H1 (cell line): ENCODE measurements at regions not wholly inside any gene's neighbourhood (a gene's known extent, or its start where the extent isn't known, plus 50 kb on each side); places are given as distances from the start of the nearest gene placed in this dataset.

Experiments
- CTCF ChIA-PET: fragments of 300-600 bp; sonication (Branson Sonifier 250); formaldehyde crosslinking; loops from one replicate; lab custom pipeline; 2021; ENCODE audit not compliant: partially characterized antibody; lab: Charles Lee
- POLR2A ChIA-PET: fragments of 300-600 bp; sonication (Branson Sonifier 250); formaldehyde crosslinking; loops from one replicate; lab custom pipeline; 2021; ENCODE audit warnings: inconsistent platforms; ENCODE audit not compliant: partially characterized antibody; lab: Charles Lee
- DNase-seq, 2 experiments: peaks; one replicate each; pipeline versions ENCODE4 v3.0.0 to v3.0.0-alpha.2; 2010 to 2022; ENCODE audit warnings: low spot score in 2 of 2, low read depth in 1 of 2, mixed read lengths in 1 of 2
- FAIRE-seq: peaks from 2 replicates; lab custom pipeline; 2011; peaks lifted over from hg19 to GRCh38; lab: Jason Lieb, UNC
- H2AFZ ChIP-seq: 2 replicates; pipeline ENCODE4 v1.8.1; 2012; ENCODE audit warnings: low read length, inconsistent platforms
- H2AK5ac ChIP-seq: 2 replicates; pipeline ENCODE4 v1.6.1; 2013; ENCODE audit warnings: low read depth, low read length
- H2BK120ac ChIP-seq: replicated peaks from 2 replicates; pipeline ENCODE3; 2013; ENCODE audit warnings: low read depth, low read length, inconsistent platforms
- H2BK12ac ChIP-seq: 2 replicates; pipeline ENCODE4 v1.6.1; 2013; ENCODE audit warnings: low read depth, low read length
- H2BK15ac ChIP-seq: 2 replicates; pipeline ENCODE4 v1.6.1; 2013; ENCODE audit warnings: low read length
- H2BK20ac ChIP-seq: 2 replicates; pipeline ENCODE4 v1.6.1; 2013; ENCODE audit warnings: low read length
- H2BK5ac ChIP-seq: 2 replicates; pipeline ENCODE4 v1.6.1; 2013; ENCODE audit warnings: low read depth, low read length
- H3K14ac ChIP-seq: 2 replicates; pipeline ENCODE4 v1.6.1; 2013; ENCODE audit warnings: inconsistent platforms; ENCODE audit not compliant: insufficient read length
- H3K18ac ChIP-seq: 2 replicates; pipeline ENCODE4 v1.6.1; 2013; ENCODE audit warnings: low read length; ENCODE audit errors: extremely low read depth
- H3K23ac ChIP-seq: 2 replicates; pipeline ENCODE4 v1.6.1; 2013; ENCODE audit warnings: inconsistent platforms; ENCODE audit not compliant: insufficient read length
- H3K23me2 ChIP-seq: 2 replicates; pipeline ENCODE4 v1.6.1; 2013; ENCODE audit warnings: low read depth, low read length
- H3K27ac ChIP-seq: 2 replicates; pipeline ENCODE4 v1.6.1; 2011; ENCODE audit warnings: low read depth, low read length, inconsistent platforms
- H3K27me3 ChIP-seq, 4 experiments: replicated peaks in 1 of 4; 1 replicate in 1 of 4; 2 replicates in 3 of 4; pipeline versions ENCODE4 v1.6.1 to v1.8.1; 2011 to 2013; ENCODE audit warnings: low read length in 3 of 4, mild to moderate bottlenecking in 3 of 4, inconsistent platforms in 2 of 4, mixed read lengths in 2 of 4, moderate library complexity in 1 of 4; ENCODE audit not compliant: control insufficient read depth in 3 of 4, insufficient read depth in 3 of 4; ENCODE audit errors: extremely low read depth in 1 of 4
- H3K36me3 ChIP-seq, 4 experiments: 2 replicates each; pipeline versions ENCODE4 v1.6.1 to v1.8.1; 2011 to 2013; ENCODE audit warnings: mild to moderate bottlenecking in 4 of 4, low read length in 3 of 4, moderate library complexity in 2 of 4, control low read depth in 1 of 4, inconsistent platforms in 1 of 4; ENCODE audit not compliant: insufficient read depth in 4 of 4, control insufficient read depth in 2 of 4
- H3K4ac ChIP-seq: replicated peaks from 2 replicates; pipeline ENCODE3; 2013; ENCODE audit warnings: low read length, low read depth, mixed read lengths, inconsistent platforms; ENCODE audit not compliant: insufficient read length
- H3K4me1 ChIP-seq, 4 experiments: replicated peaks in 1 of 4; 1 replicate in 1 of 4; 2 replicates in 3 of 4; pipeline versions ENCODE4 v1.6.1 to v1.8.1; 2011 to 2013; ENCODE audit warnings: low read length in 3 of 4, inconsistent platforms in 2 of 4, mixed read lengths in 1 of 4; ENCODE audit not compliant: insufficient read depth in 4 of 4, control insufficient read depth in 3 of 4
- H3K4me2 ChIP-seq, 2 experiments: 2 replicates each; pipeline versions ENCODE4 v1.6.1 to v1.8.1; 2011 to 2013; ENCODE audit warnings: low read depth in 2 of 2, low read length in 2 of 2, control low read depth in 1 of 2, inconsistent platforms in 1 of 2, mild to moderate bottlenecking in 1 of 2; ENCODE audit not compliant: insufficient read depth in 1 of 2
- H3K4me3 ChIP-seq, 4 experiments: fragments of 200-600, 300-600 bp in 1 of 4; sonication (generic), shearing (Covaris generic), sonication (Bioruptor Twin) in 1 of 4; 2 replicates each; pipeline versions ENCODE4 v1.5.1 to v1.8.1; 2011 to 2016; ENCODE audit warnings: low read length in 4 of 4, low read depth in 3 of 4, control low read depth in 2 of 4, inconsistent platforms in 2 of 4, mild to moderate bottlenecking in 2 of 4, mixed read lengths in 1 of 4, moderate library complexity in 1 of 4; ENCODE audit not compliant: insufficient read depth in 2 of 4; ENCODE audit errors: extremely low read depth in 1 of 4
- H3K56ac ChIP-seq: replicated peaks from 2 replicates; pipeline ENCODE3; 2013; ENCODE audit warnings: low read depth, mild to moderate bottlenecking, mixed read lengths, low read length, inconsistent platforms; ENCODE audit not compliant: insufficient read length
- H3K79me1 ChIP-seq: 2 replicates; pipeline ENCODE4 v1.6.1; 2013; ENCODE audit warnings: low read depth, low read length, control low read depth
- H3K79me2 ChIP-seq, 2 experiments: 2 replicates each; pipeline versions ENCODE4 v1.6.1 to v1.8.1; 2012 to 2013; ENCODE audit warnings: low read length in 2 of 2, mild to moderate bottlenecking in 2 of 2, inconsistent platforms in 1 of 2; ENCODE audit not compliant: insufficient read depth in 2 of 2, control insufficient read depth in 1 of 2
- H3K9ac ChIP-seq, 4 experiments: replicated peaks in 1 of 4; 1 replicate in 1 of 4; 2 replicates in 3 of 4; pipeline versions ENCODE4 v1.6.1 to v1.8.1; 2011 to 2013; ENCODE audit warnings: low read depth in 3 of 4, low read length in 3 of 4, control low read depth in 2 of 4, mild to moderate bottlenecking in 2 of 4, moderate library complexity in 2 of 4, inconsistent platforms in 1 of 4; ENCODE audit errors: extremely low read depth in 1 of 4
- H3K9me3 ChIP-seq, 2 experiments: 2 replicates each; pipeline versions ENCODE4 v1.6.1 to v1.8.1; 2012 to 2013; ENCODE audit warnings: mild to moderate bottlenecking in 2 of 2, moderate library complexity in 2 of 2, control low read depth in 1 of 2, inconsistent platforms in 1 of 2, low read depth in 1 of 2, low read length in 1 of 2, mixed read lengths in 1 of 2; ENCODE audit not compliant: insufficient read depth in 2 of 2
- H4K20me1 ChIP-seq, 2 experiments: replicated peaks in 1 of 2; 2 replicates each; pipeline versions ENCODE3 to v1.8.1; 2011 to 2013; ENCODE audit warnings: inconsistent platforms in 2 of 2, low read length in 2 of 2, mild to moderate bottlenecking in 1 of 2; ENCODE audit not compliant: insufficient read depth in 2 of 2, control insufficient read depth in 1 of 2
- H4K5ac ChIP-seq: 2 replicates; pipeline ENCODE4 v1.6.1; 2013; ENCODE audit warnings: low read length, low read depth, mixed read lengths, inconsistent platforms; ENCODE audit not compliant: insufficient read length
- H4K8ac ChIP-seq: 2 replicates; pipeline ENCODE4 v1.8.0; 2013; ENCODE audit warnings: mild to moderate bottlenecking, moderate library complexity, low read length, inconsistent platforms; ENCODE audit not compliant: insufficient read depth; ENCODE audit errors: extremely low read depth
- H4K91ac ChIP-seq: replicated peaks from 2 replicates; pipeline ENCODE3; 2013; ENCODE audit warnings: low read length, mixed read lengths, inconsistent platforms; ENCODE audit not compliant: insufficient read length
- BRCA1 ChIP-seq: IDR thresholded peaks from 2 replicates; pipeline ENCODE4 v1.6.1; 2012; ENCODE audit warnings: low read depth, low read length, improper control_type of control experiment
- EP300 ChIP-seq, 2 experiments: IDR thresholded peaks; 1 replicate in 1 of 2; 2 replicates in 1 of 2; pipeline ENCODE4 v1.6.1; 2011 to 2012; ENCODE audit warnings: low read depth in 2 of 2, low read length in 2 of 2, mild to moderate bottlenecking in 2 of 2, borderline replicate concordance in 1 of 2, inconsistent platforms in 1 of 2, moderate library complexity in 1 of 2
- HDAC2 ChIP-seq, 2 experiments: fragments of 300-600 bp in 1 of 2; sonication (generic) in 1 of 2; IDR thresholded peaks; 2 replicates each; pipeline ENCODE4 v1.6.1; 2011 to 2012; ENCODE audit warnings: low read depth in 2 of 2, low read length in 2 of 2, mild to moderate bottlenecking in 2 of 2, moderate library complexity in 2 of 2, borderline replicate concordance in 1 of 2, inconsistent platforms in 1 of 2
- JUND ChIP-seq: IDR thresholded peaks from 2 replicates; pipeline ENCODE4 v1.6.1; 2011; ENCODE audit warnings: mild to moderate bottlenecking, improper control_type of control experiment, low read length
- KDM1A ChIP-seq: fragments of 200-600, 300-600 bp; sonication (generic); IDR thresholded peaks from 2 replicates; pipeline ENCODE4 v1.7.1; 2016; ENCODE audit warnings: mild to moderate bottlenecking, low read length, borderline replicate concordance
- KDM5A ChIP-seq: fragments of 200-600 bp; IDR thresholded peaks from 2 replicates; pipeline ENCODE4 v1.7.1; 2012; ENCODE audit warnings: mild to moderate bottlenecking, low read length, inconsistent platforms, mixed read lengths
- NRF1 ChIP-seq: IDR thresholded peaks from 2 replicates; pipeline ENCODE4 v1.6.1; 2011; ENCODE audit warnings: mild to moderate bottlenecking, low read depth, low read length, improper control_type of control experiment
- RAD21 ChIP-seq, 2 experiments: IDR thresholded peaks in 1 of 2; conservative IDR thresholded peaks in 1 of 2; 2 replicates each; pipeline ENCODE4 v1.6.1; 2011; ENCODE audit warnings: low read depth in 2 of 2, low read length in 2 of 2, improper control_type of control experiment in 1 of 2, inconsistent platforms in 1 of 2, mild to moderate bottlenecking in 1 of 2, moderate library complexity in 1 of 2
- RFX5 ChIP-seq: IDR thresholded peaks from 2 replicates; pipeline ENCODE4 v1.6.1; 2011; ENCODE audit warnings: low read depth, low read length, improper control_type of control experiment, borderline replicate concordance
- SIRT6 ChIP-seq: IDR thresholded peaks from one replicate; pipeline ENCODE4 v1.7.1; 2012; ENCODE audit warnings: low read length, inconsistent platforms
- SP2 ChIP-seq: IDR thresholded peaks from 2 replicates; pipeline ENCODE4 v1.6.1; 2012; ENCODE audit warnings: mild to moderate bottlenecking, low read length, inconsistent platforms
- SRF ChIP-seq: IDR thresholded peaks from 2 replicates; pipeline ENCODE4 v1.6.1; 2011; ENCODE audit warnings: mild to moderate bottlenecking, low read depth, low read length, moderate library complexity
- SUZ12 ChIP-seq: fragments of 200-600 bp; sonication (generic); IDR thresholded peaks from 2 replicates; pipeline ENCODE4 v1.6.1; 2012; ENCODE audit warnings: mild to moderate bottlenecking, inconsistent platforms, low read length, moderate library complexity, mixed read lengths
- TAF1 ChIP-seq: IDR thresholded peaks from 2 replicates; pipeline ENCODE4 v1.6.1; 2011; ENCODE audit warnings: mild to moderate bottlenecking, low read depth, low read length
- WGBS, 2 experiments: shearing (Covaris generic) in 1 of 2; methylation state at CpG; one replicate each; pipeline versions ENCODE4 v1.1.6 to v1.1.7; 2013 to 2015; ENCODE audit warnings: low lambda C conversion rate in 2 of 2, mixed read lengths in 2 of 2, inconsistent platforms in 1 of 2, low coverage in 1 of 2, missing lambda C conversion rate in 1 of 2; ENCODE audit not compliant: insufficient replicate concordance in 2 of 2, insufficient coverage in 1 of 2, insufficient read length in 1 of 2; ENCODE audit errors: extremely low coverage in 1 of 2, missing lambda C conversion rate in 1 of 2; 5-methylcytosine and 5-hydroxymethylcytosine counted together

- no peak overlapping the region for H3K4me2 ChIP-seq
- H2BK20ac ChIP-seq, result no peak overlapping the region
- H2BK120ac ChIP-seq, result no peak overlapping the region
- H3K9ac ChIP-seq, result no peak overlapping the region
- no peak for FAIRE-seq
- H3K79me1 ChIP-seq, result no peaks in the 10 kb centered on the region
- H3K4me3 ChIP-seq, result no peak overlapping the region
- H3K4me1 ChIP-seq, result peaks cover 0 to 9% (median 6%) of the 10 kb centered on the region in 4 experiments; a peak in 4 of 7 replicates
- no peak for DNase-seq
- H4K91ac ChIP-seq, result no peak overlapping the region
- no peak overlapping the region for H2BK12ac ChIP-seq
- H2BK15ac ChIP-seq, result no peak overlapping the region
- ChIA-PET CTCF (no interaction called here), POLR2A (interaction anchor here (1.4 kb wide), 1 partner anchor 13 kb away, joined by 3 read pairs; no protein-coding TSS in a partner anchor)
- no peak overlapping the region for H3K18ac ChIP-seq
- H3K79me2 ChIP-seq, result no peaks in the 10 kb centered on the region
- H3K9me3 ChIP-seq, result no peaks in the 10 kb centered on the region
- WGBS, 2 experiments, result 96% methylated on average over 6 of the region's 6 CpGs; no CpG with 5 or more reads in 1 of the 2 experiments
- no peak overlapping the region for H2BK5ac ChIP-seq
- H3K56ac ChIP-seq, result no peak overlapping the region
- H3K4ac ChIP-seq, result no peak overlapping the region
- H3K14ac ChIP-seq, result no peak overlapping the region
- no peaks in the 10 kb centered on the region for H4K20me1 ChIP-seq
- no peaks in the 10 kb centered on the region for H3K27me3 ChIP-seq
- no peaks in the 10 kb centered on the region for H3K23me2 ChIP-seq
- H4K5ac ChIP-seq, result no peak overlapping the region
- no peak overlapping the region for H4K8ac ChIP-seq
- H3K36me3 ChIP-seq, result no peaks in the 10 kb centered on the region
- no peak overlapping the region for H3K27ac ChIP-seq
- H3K23ac ChIP-seq, result no peak overlapping the region
- no peak overlapping the region for H2AK5ac ChIP-seq
- H2AFZ ChIP-seq, result 0 out of 2 replicates have a peak overlapping the region, but pooled peaks have one; percentile 4
- no peak for TF ChIP-seq TAF1
- no peak for TF ChIP-seq RFX5
- TF ChIP-seq SP2, result no peak
- TF ChIP-seq BRCA1, result no peak
- TF ChIP-seq NRF1, result no peak
- TF ChIP-seq KDM1A, result no peak
- TF ChIP-seq RAD21 (IDR thresholded peaks at IDR 0.05 in 1 of 2, conservative IDR thresholded peaks at IDR 0.05 in 1 of 2; ENCODE audit: low read depth in 2 of 2, low read length in 2 of 2), result no peak
- TF ChIP-seq KDM5A, result no peak
- TF ChIP-seq EP300 (IDR thresholded peaks at IDR 0.05; ENCODE audit: borderline replicate concordance in 1 of 2, low read depth in 2 of 2, low read length in 2 of 2), result no peak
- no peak for TF ChIP-seq SRF
- no peak for TF ChIP-seq SIRT6
- TF ChIP-seq JUND, result no peak
- TF ChIP-seq HDAC2 (IDR thresholded peaks at IDR 0.05; ENCODE audit: borderline replicate concordance in 1 of 2, low read depth in 2 of 2, low read length in 2 of 2), result no peak
- no peak for TF ChIP-seq SUZ12
Observed at GRCh38 chr5:68823301-68823700, 270.5 kb upstream of the SLC30A5 start.
